Adrenal gland (tissue), 9 donors: ENCODE measurements at regions not wholly inside any gene's neighbourhood (a gene's known extent, or its start where the extent isn't known, plus 50 kb on each side); places are given as distances from the start of the nearest gene placed in this dataset.

Source experiments
- DNase-seq, 7 donors: peaks; one replicate each; pipeline ENCODE4 v3.0.0-alpha.2; 2019 to 2020
- H3K27ac ChIP-seq, 5 donors: fragments of 200-600 bp; sonication (generic) in 4 of 5; 1 replicate in 3 of 5; 2 replicates in 2 of 5; pipeline versions ENCODE4 v1.5.1 to v1.8.0; 2016 to 2020; ENCODE audit warnings: mild to moderate bottlenecking in 1 of 5
- H3K27me3 ChIP-seq: fragments of 200-600 bp; 2 replicates; pipeline ENCODE4 v1.8.0; 2021
- H3K36me3 ChIP-seq, 2 donors: fragments of 200-600 bp; replicated peaks in 1 of 2; 1 replicate in 1 of 2; 2 replicates in 1 of 2; pipeline versions ENCODE4 v1.5.1 to v1.8.0; 2018 to 2022
- H3K4me1 ChIP-seq, 2 donors: fragments of 200-600 bp; replicated peaks in 1 of 2; 1 replicate in 1 of 2; 2 replicates in 1 of 2; pipeline versions ENCODE4 v1.5.1 to v1.8.0; 2018 to 2021
- H3K4me3 ChIP-seq, 4 donors: fragments of 200-600 bp; sonication (generic) in 3 of 4; one replicate each; pipeline ENCODE4 v1.5.1; 2016 to 2018
- H3K9me3 ChIP-seq, 3 donors: fragments of 200-600 bp; sonication (generic) in 1 of 3; replicated peaks in 1 of 3; 1 replicate in 2 of 3; 2 replicates in 1 of 3; pipeline versions ENCODE4 v1.5.1 to v1.8.0; 2016 to 2021
- POLR2A ChIP-seq, 2 donors: fragments of 450-650 bp; IDR thresholded peaks; one replicate each; pipeline ENCODE4 v1.6.1; 2017; ENCODE audit warnings: antibody characterized with exemption in 2 of 2, mild to moderate bottlenecking in 2 of 2, moderate library complexity in 1 of 2
- WGBS, 4 donors: extraction: QIAGEN DNeasy Blood & Tissue Kit in 2 of 4; methylation state at CpG; one replicate each; pipeline versions ENCODE4 v1.1.5 to v1.1.7; 2013 to 2017; 5-methylcytosine and 5-hydroxymethylcytosine counted together
- intact Hi-C, 2 donors: fragments of 100-400 bp; cut with DNase I; formaldehyde crosslinking; loops; one replicate each; pipeline versions ENCODE4 v1.14.1 to v1.15.0; 2022 to 2023
- TF ChIP-seq, protein P1 (sequence below), 6 experiments: fragments of 450-650 bp in 4 of 6; fragments of 200-600 bp in 2 of 6; sonication (generic) in 1 of 6; IDR thresholded peaks; 1 replicate in 5 of 6; 2 replicates in 1 of 6; pipeline versions ENCODE4 v1.5.1 to v1.8.0; 2016 to 2021; ENCODE audit warnings: antibody characterized with exemption in 6 of 6, mild to moderate bottlenecking in 2 of 6, moderate library complexity in 1 of 6
- donor health status: healthy with polysubstance abuse.
- donor health status: Bipolar disorder and iron deficiency.
- donor health status: DM: yes; HTN: yes; CAD: no.
- donor health status: DM: no; HTN: no; CAD: no.
- donor health status: DM: no; HTN: no; CAD: no.

DNA sequence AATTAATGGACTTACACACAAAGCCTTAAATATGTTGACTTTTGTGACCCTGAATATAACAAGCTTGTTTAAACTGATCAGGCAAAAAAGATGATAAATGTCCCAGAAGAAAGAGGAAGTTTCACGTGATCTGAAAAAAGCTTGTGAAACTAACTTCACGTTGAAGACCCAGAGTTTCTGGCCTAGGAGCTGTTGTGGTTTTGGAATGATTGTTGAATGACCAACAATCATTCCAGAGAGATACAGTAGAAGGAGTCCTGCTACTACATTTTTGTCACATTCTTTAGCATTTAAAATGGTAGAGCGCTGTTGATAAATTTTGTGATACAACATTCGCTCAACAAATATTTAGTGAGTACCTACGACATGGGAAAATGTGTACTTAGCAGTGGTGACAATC, 143.1 kb upstream of the FBN2 start:
- no peak overlapping the region for H3K27ac ChIP-seq
- no peaks in the 10 kb centered on the region for H3K27me3 ChIP-seq
- WGBS, 4 donors = 84 to 90% (median 87%) methylated on average over 5 of the region's 5 CpGs
- DNase-seq = no peak
- no peaks in the 10 kb centered on the region for H3K9me3 ChIP-seq
- H3K36me3 ChIP-seq = no peaks in the 10 kb centered on the region
- intact Hi-C loops = no loop called here
- no peak overlapping the region for H3K4me3 ChIP-seq
- TF ChIP-seq, protein P1, sequence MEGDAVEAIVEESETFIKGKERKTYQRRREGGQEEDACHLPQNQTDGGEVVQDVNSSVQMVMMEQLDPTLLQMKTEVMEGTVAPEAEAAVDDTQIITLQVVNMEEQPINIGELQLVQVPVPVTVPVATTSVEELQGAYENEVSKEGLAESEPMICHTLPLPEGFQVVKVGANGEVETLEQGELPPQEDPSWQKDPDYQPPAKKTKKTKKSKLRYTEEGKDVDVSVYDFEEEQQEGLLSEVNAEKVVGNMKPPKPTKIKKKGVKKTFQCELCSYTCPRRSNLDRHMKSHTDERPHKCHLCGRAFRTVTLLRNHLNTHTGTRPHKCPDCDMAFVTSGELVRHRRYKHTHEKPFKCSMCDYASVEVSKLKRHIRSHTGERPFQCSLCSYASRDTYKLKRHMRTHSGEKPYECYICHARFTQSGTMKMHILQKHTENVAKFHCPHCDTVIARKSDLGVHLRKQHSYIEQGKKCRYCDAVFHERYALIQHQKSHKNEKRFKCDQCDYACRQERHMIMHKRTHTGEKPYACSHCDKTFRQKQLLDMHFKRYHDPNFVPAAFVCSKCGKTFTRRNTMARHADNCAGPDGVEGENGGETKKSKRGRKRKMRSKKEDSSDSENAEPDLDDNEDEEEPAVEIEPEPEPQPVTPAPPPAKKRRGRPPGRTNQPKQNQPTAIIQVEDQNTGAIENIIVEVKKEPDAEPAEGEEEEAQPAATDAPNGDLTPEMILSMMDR (IDR thresholded peaks at IDR 0.05) = no peak
- TF ChIP-seq POLR2A (IDR thresholded peaks at IDR 0.05) = no peak
- no peaks in the 10 kb centered on the region for H3K4me1 ChIP-seq

DNA sequence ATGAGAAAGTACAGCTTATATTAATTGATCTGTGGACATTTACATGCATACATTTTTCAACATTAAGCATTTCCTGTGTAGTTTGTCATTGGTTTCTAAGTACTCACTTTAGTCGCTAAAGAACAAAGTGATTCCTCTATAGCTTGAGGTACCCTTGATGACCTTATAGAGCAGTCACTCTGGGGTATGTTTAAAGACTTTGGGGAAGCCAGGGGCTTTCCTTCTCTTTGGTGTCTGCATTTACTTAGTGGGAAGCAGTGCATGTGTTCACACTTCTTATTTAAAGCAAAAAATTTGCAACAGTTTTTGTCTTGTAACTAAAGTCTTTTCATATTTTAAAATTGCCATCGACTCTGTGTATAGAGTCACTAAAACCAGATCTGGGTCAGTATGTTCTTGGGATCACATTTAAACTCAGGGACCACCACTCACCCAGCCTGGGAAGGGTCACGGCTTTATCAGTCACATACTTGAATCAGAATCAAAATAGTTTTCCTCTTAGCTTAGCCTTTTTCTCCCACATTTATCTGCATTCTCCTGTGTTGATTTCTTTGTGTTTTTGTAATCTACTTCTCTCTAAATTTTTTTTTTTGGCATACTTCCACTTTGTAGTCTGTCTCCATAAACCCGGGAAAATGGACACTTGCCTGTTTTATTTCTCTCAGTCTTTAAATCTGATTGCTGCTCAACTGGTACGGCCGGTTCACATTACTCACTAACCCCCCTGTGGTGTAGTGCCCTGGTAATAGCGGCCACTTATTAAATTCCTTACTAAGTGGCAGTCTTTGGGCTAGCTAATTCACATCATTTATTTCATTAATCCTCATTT, 143.9 kb upstream of the FBN2 start:
- DNase-seq = no peak
- intact Hi-C loops = no loop called here
- Histone ChIP-seq H3K36me3 (no peaks in the 10 kb centered on the region), H3K4me1 (no peaks in the 10 kb centered on the region), H3K27ac (no peak overlapping the region), H3K4me3 (no peak overlapping the region), H3K9me3 (no peaks in the 10 kb centered on the region), H3K27me3 (no peaks in the 10 kb centered on the region)
- 35 to 44% (median 40%) methylated on average over 7 of the region's 7 CpGs for WGBS, 4 donors
- TF ChIP-seq, protein P1 (IDR thresholded peaks at IDR 0.05) = no peak
- TF ChIP-seq POLR2A (IDR thresholded peaks at IDR 0.05) = no peak

DNA sequence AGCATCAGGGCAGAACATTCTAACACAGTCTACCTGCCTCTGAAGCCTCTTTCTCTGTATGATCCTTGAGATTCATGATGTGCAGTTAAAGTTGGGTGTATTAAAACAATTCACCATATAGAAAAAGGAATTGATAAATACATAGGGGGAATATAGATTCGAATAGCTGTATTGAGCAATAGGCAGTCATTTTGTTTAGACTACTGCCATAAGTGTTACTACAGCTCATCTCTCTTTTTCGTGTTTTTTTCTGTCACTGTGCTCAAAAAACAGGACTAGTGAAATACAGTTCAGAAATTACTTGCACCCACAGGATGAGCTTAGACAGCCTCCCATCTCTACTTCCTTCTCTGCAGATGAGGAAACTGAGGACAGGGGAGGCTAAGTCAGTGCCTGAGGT, 144.6 kb upstream of the FBN2 start:
- 63 to 85% (median 70%) methylated on average over 2 of the region's 2 CpGs for WGBS, 4 donors
- TF ChIP-seq, protein P1 (IDR thresholded peaks at IDR 0.05) = no peak
- TF ChIP-seq POLR2A (IDR thresholded peaks at IDR 0.05) = no peak
- no peaks in the 10 kb centered on the region for H3K36me3 ChIP-seq
- H3K27me3 ChIP-seq = no peaks in the 10 kb centered on the region
- H3K4me1 ChIP-seq = no peaks in the 10 kb centered on the region
- no peak for DNase-seq
- no peaks in the 10 kb centered on the region for H3K9me3 ChIP-seq
- H3K4me3 ChIP-seq = no peak overlapping the region
- H3K27ac ChIP-seq = no peak overlapping the region
- intact Hi-C loops = no loop called here

DNA sequence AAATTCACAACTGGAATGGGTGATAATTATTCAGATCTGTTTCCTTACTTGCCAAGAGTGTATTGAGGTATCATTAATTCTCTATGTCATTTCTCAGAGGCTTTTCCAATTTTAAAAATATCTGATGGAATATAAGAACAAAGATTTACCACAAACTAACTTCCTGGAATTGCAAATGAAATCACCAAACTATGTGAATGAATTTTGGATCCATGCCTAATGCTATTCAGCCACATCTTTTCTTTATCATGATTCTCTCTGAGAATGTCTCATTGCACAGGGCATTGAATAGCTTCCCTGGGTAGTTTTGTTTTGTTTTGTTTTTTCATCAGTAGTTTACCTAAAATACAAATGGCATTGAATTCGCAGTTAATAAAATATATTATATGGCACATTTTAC, 146.9 kb upstream of the FBN2 start:
- WGBS, 4 donors = 75 to 87% (median 80%) methylated on average over 1 of the region's 1 CpG
- H3K9me3 ChIP-seq = no peaks in the 10 kb centered on the region
- H3K36me3 ChIP-seq = no peaks in the 10 kb centered on the region
- H3K27ac ChIP-seq = no peak overlapping the region
- no peak overlapping the region for H3K4me3 ChIP-seq
- TF ChIP-seq, protein P1 (IDR thresholded peaks at IDR 0.05) = no peak
- TF ChIP-seq POLR2A (IDR thresholded peaks at IDR 0.05) = no peak
- no peaks in the 10 kb centered on the region for H3K4me1 ChIP-seq
- intact Hi-C loops = no loop called here
- no peak for DNase-seq
- H3K27me3 ChIP-seq = no peaks in the 10 kb centered on the region
